Endothelial cell of umbilical vein (primary cell): ENCODE measurements at regions not wholly inside any gene's neighbourhood (a gene's known extent, or its start where the extent isn't known, plus 50 kb on each side); places are given as distances from the start of the nearest gene placed in this dataset.

Experiments used
- BruUV-seq: library from RNA; stranded (reverse); fragments of 400-500 nt; replicated peaks from 2 replicates; lab custom pipeline; 2021; lab: Mats Ljungman, UMichigan
- CTCF ChIA-PET: fragments of 300-600, 350-600 bp; sonication (Branson Sonifier 250); formaldehyde crosslinking; loops from one replicate; lab custom pipeline; 2021; ENCODE audit warnings: antibody characterized with exemption, inconsistent platforms; lab: Charles Lee
- POLR2A ChIA-PET: fragments of 300-600, 350-600 bp; sonication (Branson Sonifier 250); formaldehyde crosslinking; loops from one replicate; lab custom pipeline; 2021; ENCODE audit warnings: antibody characterized with exemption, inconsistent platforms; lab: Charles Lee
- DNase-seq: peaks from one replicate; pipeline ENCODE4 v3.0.0-alpha.2; 2011; ENCODE audit warnings: low read depth, low spot score
- FAIRE-seq: peaks from 2 replicates; lab custom pipeline; 2011; peaks lifted over from hg19 to GRCh38; lab: Jason Lieb, UNC
- H2AFZ ChIP-seq: 2 replicates; pipeline ENCODE4 v1.6.0; 2012; ENCODE audit warnings: low read depth, low read length, control low read depth, inconsistent platforms
- H3K27ac ChIP-seq: 2 replicates; pipeline ENCODE4 v1.5.1; 2011; ENCODE audit warnings: low read depth, mild to moderate bottlenecking, control low read depth, low read length, moderate library complexity; ENCODE audit not compliant: insufficient read depth
- H3K27me3 ChIP-seq, 2 experiments: 2 replicates each; pipeline versions ENCODE4 v1.6.0 to v1.6.1; 2011; ENCODE audit warnings: low read length in 2 of 2, mixed read lengths in 1 of 2; ENCODE audit not compliant: control insufficient read depth in 2 of 2, insufficient read depth in 2 of 2
- H3K36me3 ChIP-seq, 2 experiments: 2 replicates in 1 of 2; 3 replicates in 1 of 2; pipeline ENCODE4 v1.5.1; 2011; ENCODE audit warnings: low read length in 2 of 2, mild to moderate bottlenecking in 1 of 2, moderate library complexity in 1 of 2; ENCODE audit not compliant: control insufficient read depth in 2 of 2, insufficient read depth in 2 of 2; ENCODE audit errors: extremely low read depth in 1 of 2
- H3K4me1 ChIP-seq: 3 replicates; pipeline ENCODE4 v1.5.1; 2011; ENCODE audit warnings: mild to moderate bottlenecking, low read length; ENCODE audit not compliant: control insufficient read depth, insufficient read depth; ENCODE audit errors: extremely low read depth
- H3K4me2 ChIP-seq: 2 replicates; pipeline ENCODE4 v1.6.1; 2011; ENCODE audit warnings: low read length, control low read depth, mixed read lengths; ENCODE audit not compliant: insufficient read depth
- H3K4me3 ChIP-seq, 3 experiments: fragments of 200-600 bp in 1 of 3; sonication (generic), shearing (Covaris generic) in 1 of 3; replicated peaks in 1 of 3; 2 replicates each; pipeline ENCODE4 v1.5.1; 2011 to 2016; ENCODE audit warnings: control low read depth in 3 of 3, low read length in 3 of 3, mild to moderate bottlenecking in 2 of 3, inconsistent platforms in 1 of 3, low read depth in 1 of 3, moderate library complexity in 1 of 3; ENCODE audit not compliant: insufficient read depth in 1 of 3
- H3K79me2 ChIP-seq: 2 replicates; pipeline ENCODE4 v1.6.0; 2012; ENCODE audit warnings: low read length, inconsistent platforms; ENCODE audit not compliant: control insufficient read depth, insufficient read depth
- H3K9ac ChIP-seq: replicated peaks from 2 replicates; pipeline ENCODE3; 2011; ENCODE audit warnings: low read length, control low read depth; ENCODE audit not compliant: insufficient read depth; ENCODE audit errors: extremely low read depth
- H3K9me1 ChIP-seq: replicated peaks from 3 replicates; pipeline ENCODE4 v1.6.0; 2011; ENCODE audit warnings: mild to moderate bottlenecking, low read length; ENCODE audit not compliant: control insufficient read depth, insufficient read depth; ENCODE audit errors: extremely low read depth
- H3K9me3 ChIP-seq: replicated peaks from 2 replicates; pipeline ENCODE4 v1.5.1; 2012; ENCODE audit warnings: low read length, inconsistent platforms; ENCODE audit not compliant: control insufficient read depth, insufficient read depth
- H4K20me1 ChIP-seq: replicated peaks from 2 replicates; pipeline ENCODE3; 2011; ENCODE audit warnings: mild to moderate bottlenecking, low read length; ENCODE audit not compliant: control insufficient read depth, insufficient read depth; ENCODE audit errors: extremely low read depth
- EZH2 ChIP-seq: IDR thresholded peaks from 2 replicates; pipeline ENCODE4 v1.6.1; 2012; ENCODE audit warnings: borderline replicate concordance, low read depth, mild to moderate bottlenecking, moderate library complexity, low read length, inconsistent platforms; ENCODE audit not compliant: severe bottlenecking
- GATA2 ChIP-seq: IDR thresholded peaks from 2 replicates; pipeline ENCODE4 v1.7.0; 2011; ENCODE audit warnings: low read depth, mild to moderate bottlenecking, moderate library complexity, mixed read lengths, low read length; ENCODE audit not compliant: insufficient read length, insufficient read depth
- JUN ChIP-seq: IDR thresholded peaks from 2 replicates; pipeline ENCODE4 v1.6.1; 2011; ENCODE audit warnings: borderline replicate concordance, low read depth; ENCODE audit not compliant: insufficient read length, insufficient read depth
- MAX ChIP-seq: IDR thresholded peaks from 2 replicates; pipeline ENCODE4 v1.6.1; 2011; ENCODE audit not compliant: insufficient read depth, insufficient read length
- MYC ChIP-seq: IDR thresholded peaks from one replicate; pipeline ENCODE4 v1.6.1; 2011; ENCODE audit warnings: mild to moderate bottlenecking, low read depth, low read length
- POLR2A ChIP-seq: IDR thresholded peaks from 2 replicates; pipeline ENCODE4 v1.6.1; 2012; ENCODE audit warnings: low read depth, mild to moderate bottlenecking, control low read depth, low read length
- dilution Hi-C: fragments of 300-500 bp; cut with MboI; formaldehyde crosslinking; loops from one replicate; pipeline ENCODE4 v1.15.0; 2019; ENCODE audit warnings: low sequenced_read_pairs; ENCODE audit not compliant: extremely low pct_ligation_motif_present
- intact Hi-C: fragments of 100-400 bp; cut with micrococcal nuclease; formaldehyde crosslinking; loops from one replicate; pipeline ENCODE4 v1.10.0; 2022
- TF ChIP-seq, protein P1 (sequence below), 2 donors: IDR thresholded peaks; 1 replicate in 1 of 2; 2 replicates in 1 of 2; pipeline ENCODE4 v1.5.1; 2011; ENCODE audit warnings: low read length in 2 of 2, mild to moderate bottlenecking in 2 of 2, moderate library complexity in 2 of 2, control low read depth in 1 of 2, inconsistent platforms in 1 of 2, low read depth in 1 of 2; ENCODE audit not compliant: insufficient read depth in 1 of 2; ENCODE audit errors: extremely low read depth in 1 of 2

DNA sequence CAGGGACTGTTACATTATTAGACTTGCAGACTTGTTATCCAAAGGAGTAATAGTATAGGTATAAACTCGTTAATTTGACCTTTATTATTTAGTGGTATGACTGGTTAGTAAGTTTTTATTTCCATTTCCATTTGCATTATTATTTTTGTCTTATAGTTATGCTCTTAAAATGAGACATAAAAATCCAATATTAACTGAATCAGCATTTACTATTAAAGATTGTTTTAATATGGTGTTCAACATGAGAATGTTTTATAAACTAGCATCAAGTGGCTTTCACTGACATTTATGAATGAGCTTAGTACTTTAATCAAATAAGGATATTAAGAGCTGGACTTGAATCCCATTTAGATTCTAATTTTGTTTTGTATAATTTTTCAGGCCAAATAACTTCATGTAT, 228.1 kb upstream of the HAND2 start:
- Histone ChIP-seq H3K9me1 (no peaks in the 10 kb centered on the region), H4K20me1 (no peaks in the 10 kb centered on the region), H3K9me3 (no peaks in the 10 kb centered on the region), H3K27ac (no peak overlapping the region), H3K4me3 (no peak overlapping the region), H3K4me1 (no peaks in the 10 kb centered on the region), H2AFZ (no peak overlapping the region), H3K4me2 (no peak overlapping the region), H3K36me3 (no peaks in the 10 kb centered on the region), H3K9ac (no peak overlapping the region), H3K79me2 (no peaks in the 10 kb centered on the region), H3K27me3 (no peaks in the 10 kb centered on the region)
- dilution Hi-C loops (no loop called here), intact Hi-C loops (loop anchor here (10.0 kb wide), 1 partner anchor 343 kb away; no protein-coding TSS in a partner anchor)
- POLR2A ChIA-PET: no interaction called here
- DNase-seq (no peak), FAIRE-seq (no peak)
- no TSS peak for BruUV-seq
- no peak for TF ChIP-seq MAX
- TF ChIP-seq JUN: no peak
- TF ChIP-seq MYC: no peak
- no peak for TF ChIP-seq EZH2
- no peak for TF ChIP-seq POLR2A
- TF ChIP-seq GATA2: no peak
- TF ChIP-seq, protein P1, sequence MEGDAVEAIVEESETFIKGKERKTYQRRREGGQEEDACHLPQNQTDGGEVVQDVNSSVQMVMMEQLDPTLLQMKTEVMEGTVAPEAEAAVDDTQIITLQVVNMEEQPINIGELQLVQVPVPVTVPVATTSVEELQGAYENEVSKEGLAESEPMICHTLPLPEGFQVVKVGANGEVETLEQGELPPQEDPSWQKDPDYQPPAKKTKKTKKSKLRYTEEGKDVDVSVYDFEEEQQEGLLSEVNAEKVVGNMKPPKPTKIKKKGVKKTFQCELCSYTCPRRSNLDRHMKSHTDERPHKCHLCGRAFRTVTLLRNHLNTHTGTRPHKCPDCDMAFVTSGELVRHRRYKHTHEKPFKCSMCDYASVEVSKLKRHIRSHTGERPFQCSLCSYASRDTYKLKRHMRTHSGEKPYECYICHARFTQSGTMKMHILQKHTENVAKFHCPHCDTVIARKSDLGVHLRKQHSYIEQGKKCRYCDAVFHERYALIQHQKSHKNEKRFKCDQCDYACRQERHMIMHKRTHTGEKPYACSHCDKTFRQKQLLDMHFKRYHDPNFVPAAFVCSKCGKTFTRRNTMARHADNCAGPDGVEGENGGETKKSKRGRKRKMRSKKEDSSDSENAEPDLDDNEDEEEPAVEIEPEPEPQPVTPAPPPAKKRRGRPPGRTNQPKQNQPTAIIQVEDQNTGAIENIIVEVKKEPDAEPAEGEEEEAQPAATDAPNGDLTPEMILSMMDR (IDR thresholded peaks at IDR 0.05; ENCODE audit: extremely low read depth in 1 of 2, insufficient read depth in 1 of 2, low read depth in 1 of 2, low read length in 2 of 2): no peak
- CTCF ChIA-PET: interaction anchor here (0.9 kb wide), 1 partner anchor 338 kb away, joined by 3 read pairs; no protein-coding TSS in a partner anchor
